Globus pallidus (tissue), 1 donor: ENCODE measurements at regions not wholly inside any gene's neighbourhood (a gene's known extent, or its start where the extent isn't known, plus 50 kb on each side); places are given as distances from the start of the nearest gene placed in this dataset.

Experiments
- DNase-seq: peaks from one replicate; pipeline ENCODE4 v3.0.0-alpha.2; 2015; ENCODE audit warnings: low spot score

DNA sequence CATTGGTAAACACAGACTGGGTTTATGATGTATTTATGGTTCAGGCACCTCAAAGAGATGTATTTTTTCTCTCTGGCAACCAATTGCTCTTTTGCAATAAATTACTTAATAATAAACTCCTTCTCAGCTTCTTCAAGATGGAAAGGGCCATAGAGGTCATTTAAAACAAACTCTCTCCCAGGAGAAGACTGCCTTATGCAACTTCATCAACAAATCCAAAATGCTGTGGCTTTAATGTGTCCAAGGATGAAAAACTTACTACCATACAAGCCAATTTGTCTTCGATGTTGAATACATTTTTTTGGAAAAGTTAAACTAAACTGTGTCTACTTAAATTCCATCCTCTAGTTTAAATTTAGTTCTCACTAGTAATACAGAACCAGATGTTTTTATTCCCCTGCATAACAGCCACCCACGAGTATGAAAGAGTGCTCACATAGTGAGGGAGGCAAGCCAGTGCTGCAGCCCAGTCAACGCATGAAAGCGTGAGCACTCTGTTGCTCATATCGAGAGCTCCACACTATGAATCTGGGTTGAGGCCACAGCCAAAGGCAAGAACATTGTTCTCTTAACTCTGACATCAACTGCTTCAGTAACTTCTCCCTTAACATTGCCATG is 761.3 kb upstream of the GRM7 start:
- DNase-seq, result no peak

DNA sequence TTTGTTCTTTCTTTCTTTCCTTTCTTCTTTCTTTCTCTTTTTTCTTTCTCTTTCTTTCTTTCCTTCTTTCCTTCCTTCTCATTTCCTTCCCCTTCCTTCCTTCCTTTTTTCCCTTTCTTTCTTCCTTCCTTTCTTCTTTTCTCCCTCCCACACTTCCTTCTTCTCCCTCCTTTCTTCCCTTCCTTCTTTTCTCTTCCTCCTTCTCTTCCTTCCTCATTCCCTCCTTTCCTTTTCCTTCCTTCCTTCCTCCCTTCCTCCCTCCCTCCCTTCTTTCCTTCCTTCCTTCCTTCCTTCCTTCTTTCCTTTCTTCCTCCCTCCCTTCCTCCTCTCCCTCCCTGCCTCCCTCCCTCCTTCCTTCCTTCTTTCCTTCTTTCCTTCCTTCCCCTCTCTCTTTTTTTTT is 755.7 kb upstream of the GRM7 start:
- DNase-seq, result no peak

DNA sequence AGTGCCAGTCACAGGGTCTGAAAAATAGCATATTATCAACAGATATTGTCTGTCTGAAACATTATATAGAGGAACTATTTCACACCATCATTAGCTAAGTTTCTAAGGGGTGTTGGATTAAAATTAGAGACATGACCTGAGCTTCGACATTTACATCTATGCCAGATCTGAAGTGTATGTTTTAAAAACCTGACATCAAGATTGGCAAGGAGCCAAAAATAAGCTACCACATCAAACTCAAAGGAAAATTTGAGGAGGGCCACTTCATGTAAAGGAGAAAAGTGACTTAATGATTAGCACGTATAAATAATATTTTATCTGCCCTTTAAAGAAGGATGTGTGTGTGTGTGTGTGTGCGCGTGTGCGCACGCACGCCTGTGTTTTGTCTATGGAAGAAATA is 752.0 kb upstream of the GRM7 start:
- DNase-seq, result no peak

DNA sequence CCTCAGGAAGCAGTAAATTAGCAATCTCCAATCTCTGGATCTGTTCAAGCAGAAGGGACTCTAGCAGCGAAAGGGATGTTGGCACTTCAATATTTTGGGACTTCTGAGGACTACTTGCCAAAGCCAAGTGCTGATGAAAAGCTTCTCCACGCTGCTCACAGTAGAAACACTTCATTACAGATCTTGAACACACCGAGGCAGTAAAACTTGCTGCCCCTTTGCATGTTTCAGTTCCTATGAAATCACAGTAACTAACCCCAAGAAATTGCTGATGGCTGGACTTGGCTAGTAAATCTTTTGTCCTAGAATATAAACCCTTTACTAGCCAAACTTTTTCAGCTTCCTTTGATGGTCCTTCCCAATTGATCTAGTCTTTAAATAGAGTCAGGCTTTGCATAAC is 750.5 kb upstream of the GRM7 start:
- no peak for DNase-seq

DNA sequence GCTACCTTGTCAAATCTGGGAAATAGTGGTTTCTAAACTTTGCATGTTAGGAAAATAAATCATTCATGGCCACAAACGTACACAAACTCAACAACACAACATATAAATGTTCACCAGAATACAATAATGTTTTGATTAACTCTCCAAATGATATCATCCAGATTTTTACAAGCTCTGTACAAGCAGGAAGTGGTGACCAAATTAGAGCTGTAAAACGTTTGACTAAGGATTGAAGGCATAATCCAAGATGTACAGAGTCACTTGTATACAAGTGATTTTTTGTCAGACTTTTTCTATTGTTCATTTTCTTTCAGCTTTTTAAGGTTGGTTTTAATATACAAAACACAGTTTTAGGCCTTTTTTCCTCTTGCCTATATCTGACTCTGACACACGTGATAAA is 748.4 kb upstream of the GRM7 start:
- DNase-seq, result no peak

DNA sequence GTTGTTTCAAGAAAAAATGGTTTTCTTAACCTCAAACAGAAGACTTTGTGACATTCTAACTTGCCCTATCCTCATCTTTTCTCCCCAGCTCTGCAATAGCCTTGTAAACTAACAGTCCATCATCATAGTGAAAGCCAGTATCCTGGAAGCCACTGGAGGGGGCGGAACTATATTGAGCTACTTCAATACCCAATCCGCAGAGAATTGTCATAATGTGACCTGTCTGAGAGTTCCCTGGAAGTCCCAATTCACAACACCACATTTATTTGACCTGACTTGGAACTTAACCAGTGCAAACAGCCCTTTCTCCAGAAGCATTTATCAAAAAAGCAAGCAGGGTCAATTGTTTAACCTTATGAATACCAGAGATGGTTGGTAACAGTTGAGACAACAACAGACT is 747.6 kb upstream of the GRM7 start:
- no peak for DNase-seq

DNA sequence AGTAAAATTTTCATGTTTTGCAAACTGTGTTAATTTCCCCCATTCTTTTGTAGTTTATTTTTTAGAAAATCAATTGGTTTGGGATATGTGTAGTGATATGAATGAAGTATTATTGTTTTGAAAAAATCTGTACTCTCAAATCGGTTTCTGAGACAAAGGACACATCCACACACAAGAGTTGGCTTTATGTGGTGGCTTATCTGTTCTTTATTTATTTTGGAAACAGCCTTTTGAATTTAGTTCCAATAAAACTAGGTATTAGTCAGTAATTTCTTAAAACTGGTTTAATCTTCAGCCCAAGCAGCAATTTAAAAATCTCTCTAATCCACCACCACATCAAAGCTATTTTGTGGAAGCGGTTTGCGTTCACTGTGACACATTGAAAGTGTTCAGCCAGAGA is 741.5 kb upstream of the GRM7 start:
- no peak for DNase-seq

DNA sequence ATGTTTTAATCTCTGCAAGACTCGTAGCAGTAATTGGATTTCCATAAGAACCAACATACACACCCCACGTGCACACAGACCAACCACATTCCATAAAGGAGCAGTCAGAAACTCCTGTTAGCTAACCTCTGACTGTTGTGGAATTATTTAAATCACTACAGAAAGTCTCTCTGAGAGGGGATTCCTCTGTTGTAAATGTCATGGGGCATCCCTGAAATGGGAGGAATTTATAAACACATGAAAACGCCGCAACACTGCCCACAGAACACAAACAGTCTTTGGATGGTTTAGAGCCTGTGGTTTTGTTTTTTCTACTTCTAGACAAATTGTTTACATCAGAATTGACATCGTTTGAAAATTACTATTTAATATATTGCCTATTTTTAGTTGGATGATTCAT is 740.1 kb upstream of the GRM7 start:
- DNase-seq, result no peak

DNA sequence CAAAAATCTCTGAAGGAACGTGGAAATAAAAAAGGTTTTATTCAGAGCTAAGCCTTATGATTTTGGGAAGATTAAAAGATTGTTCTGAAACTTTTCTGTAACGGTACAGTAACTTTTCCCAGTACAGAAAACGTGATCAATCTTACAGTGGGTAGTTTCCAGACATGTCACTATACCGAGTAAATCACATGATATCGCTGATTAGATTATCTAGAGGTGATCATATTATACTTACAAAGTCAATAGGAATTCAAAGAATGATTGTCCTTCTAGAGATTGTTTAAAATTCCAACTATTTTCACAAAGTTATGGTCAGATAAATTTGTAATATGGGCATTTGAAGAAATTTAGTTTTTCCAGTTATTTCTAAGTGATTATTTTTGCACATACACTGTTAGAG is 736.0 kb upstream of the GRM7 start:
- no peak for DNase-seq

DNA sequence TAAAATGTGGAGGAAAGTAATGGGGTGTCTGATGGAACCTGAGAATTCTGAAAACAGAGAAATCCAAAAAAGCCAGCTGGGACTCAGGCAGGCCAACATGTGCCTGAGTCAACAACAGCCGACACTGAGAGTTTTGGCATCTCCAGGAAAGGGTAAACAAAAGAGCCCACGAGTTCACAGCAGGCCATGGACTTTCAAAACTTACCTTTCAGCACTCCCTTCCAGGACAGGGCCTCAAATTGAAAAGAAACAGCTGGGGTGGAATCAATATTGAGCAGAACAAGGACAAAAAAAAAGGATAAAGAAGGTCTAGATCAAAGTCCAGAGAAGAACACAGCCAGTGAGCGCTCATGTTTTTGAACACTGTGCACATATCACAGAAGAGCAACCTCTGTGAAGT is 735.4 kb upstream of the GRM7 start:
- no peak for DNase-seq

DNA sequence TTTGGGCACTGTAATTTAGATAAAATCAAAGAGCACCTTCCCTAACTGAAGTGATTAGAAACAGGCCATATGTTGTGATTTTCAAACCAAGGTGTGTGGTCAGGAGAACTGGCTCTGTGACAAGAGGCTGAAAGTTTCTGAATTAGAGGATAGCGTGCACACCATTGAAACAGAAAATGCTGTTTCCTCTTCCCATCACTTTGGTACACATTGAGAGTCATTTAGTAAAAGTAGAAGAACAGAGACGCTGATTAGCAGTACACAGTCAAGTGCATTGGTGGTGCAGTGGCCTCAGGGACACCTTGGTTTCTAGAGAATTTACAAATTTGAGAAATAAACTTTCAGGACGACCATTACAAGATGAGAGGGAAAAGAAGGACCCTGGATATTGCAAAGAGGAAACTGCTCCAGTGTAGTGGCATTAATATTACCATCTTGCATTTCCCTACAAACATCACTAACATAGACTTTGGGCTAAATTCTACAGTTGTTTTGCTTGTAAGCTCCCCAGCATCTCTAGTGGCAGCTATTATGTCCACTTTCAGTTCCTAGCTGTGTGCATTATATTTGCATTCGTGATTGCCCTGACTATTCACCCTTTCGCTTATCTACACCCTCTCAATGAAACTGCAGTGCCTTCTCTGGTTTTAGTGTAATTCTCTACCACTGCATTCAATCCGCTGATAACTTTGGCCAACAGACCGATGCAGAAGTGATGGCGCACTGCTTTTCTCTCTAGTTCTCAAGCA is 728.1 kb upstream of the GRM7 start:
- no peak for DNase-seq

DNA sequence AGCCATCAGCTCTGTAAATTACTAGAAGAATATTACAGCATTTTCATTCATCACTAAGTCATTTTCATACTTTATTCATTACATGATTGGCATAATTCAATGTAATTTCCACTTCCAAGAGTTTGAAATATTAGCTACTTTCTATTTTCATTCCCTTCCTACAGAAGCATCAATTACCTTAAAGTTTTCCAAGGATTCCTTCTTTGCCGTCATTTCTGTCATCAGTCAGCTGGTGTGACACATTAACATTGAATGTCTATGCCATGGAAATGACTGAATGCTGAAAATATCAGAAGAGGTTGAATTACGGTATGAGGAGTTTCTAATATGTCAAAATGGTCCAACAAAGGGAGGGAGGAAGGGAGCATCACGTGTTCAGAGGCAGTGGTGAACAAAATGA is 718.2 kb upstream of the GRM7 start:
- no peak for DNase-seq

DNA sequence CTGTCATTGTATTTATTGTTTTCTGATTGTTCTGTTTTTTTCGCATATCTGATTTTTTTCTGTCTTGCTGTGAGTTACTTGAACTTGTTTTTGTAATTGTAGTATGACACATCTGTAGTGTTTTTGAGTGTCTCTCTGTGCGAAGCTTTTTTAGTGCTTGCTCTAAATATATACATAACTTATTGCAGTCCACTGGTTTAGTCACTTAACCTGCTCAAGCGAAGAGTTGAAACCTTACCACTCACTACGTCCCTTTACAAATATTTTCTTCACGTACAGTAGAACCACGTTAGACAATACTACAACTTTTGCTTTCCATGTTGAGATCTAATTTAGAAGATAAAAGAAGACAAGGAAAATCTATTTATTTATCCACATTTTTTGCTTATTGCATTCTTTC is 713.0 kb upstream of the GRM7 start:
- no peak for DNase-seq

DNA sequence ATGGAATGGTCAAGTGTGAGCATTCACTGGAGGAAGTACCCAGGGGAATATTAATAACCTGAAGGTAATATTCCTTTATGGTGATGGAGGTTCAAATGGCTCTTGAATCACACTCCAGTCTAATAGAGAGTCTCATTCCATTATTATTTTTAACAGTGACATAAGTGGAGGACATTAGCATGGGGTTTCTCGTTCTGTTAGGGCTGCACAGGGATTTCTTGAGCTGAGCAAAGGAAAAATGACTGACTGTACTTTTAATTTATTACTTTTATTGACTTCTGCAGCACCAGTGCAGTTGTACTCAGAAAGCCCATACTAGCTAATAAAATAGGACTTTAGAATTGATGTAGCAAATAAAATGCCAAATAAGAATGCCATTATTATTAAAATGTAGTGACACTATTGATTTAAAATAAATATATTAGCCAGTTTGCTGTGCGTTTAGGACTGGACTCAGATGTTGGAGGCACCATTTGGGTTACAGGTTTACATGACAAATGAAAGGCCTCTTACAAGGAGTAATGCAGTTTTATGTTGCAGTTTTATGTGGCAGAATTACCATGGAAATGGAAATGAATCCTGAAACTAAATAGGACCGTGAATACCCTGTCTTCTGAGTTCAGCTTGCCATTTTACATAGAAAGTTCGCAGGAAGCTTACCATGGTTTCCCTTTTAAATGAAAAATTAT is 705.1 kb upstream of the GRM7 start:
- DNase-seq, result no peak

DNA sequence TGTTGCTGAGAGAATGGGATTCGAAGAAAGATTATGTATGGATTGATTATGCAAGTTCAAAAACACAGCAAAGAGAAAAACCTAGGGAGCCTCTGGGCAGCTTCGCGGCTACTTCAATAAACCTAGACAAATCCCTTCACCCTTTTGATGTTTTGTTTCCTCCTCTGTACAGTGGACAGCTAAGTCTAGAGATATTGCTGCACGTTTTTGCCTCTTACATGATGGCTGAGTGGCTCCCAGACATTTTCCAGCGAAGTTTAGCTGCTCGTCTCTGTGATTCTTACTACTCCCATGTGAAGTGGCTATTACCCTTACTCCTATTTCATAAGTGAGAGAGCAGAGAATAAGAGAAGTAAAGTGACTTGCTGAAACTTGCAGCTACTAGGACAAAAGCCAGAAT is 695.0 kb upstream of the GRM7 start:
- DNase-seq, result no peak

DNA sequence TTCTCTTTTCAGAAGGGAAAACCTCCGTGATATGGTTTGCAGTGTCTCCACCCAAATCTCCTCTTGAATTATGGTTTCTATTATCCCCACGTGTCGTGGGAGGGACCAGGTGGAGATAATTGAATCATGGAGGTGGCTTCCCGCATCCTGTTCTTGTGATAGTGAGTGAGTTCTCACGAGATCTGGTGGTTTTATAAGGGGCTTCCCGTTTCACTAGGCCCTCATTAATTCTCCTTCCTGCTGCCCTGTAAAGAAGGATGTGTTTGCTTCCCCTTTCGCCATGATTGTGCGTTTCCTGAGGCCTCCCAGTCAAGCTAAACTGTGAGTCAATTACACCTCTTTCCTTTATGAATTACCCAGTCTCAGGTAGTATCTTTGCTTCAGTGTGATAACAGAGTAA is 692.7 kb upstream of the GRM7 start:
- DNase-seq, result no peak

DNA sequence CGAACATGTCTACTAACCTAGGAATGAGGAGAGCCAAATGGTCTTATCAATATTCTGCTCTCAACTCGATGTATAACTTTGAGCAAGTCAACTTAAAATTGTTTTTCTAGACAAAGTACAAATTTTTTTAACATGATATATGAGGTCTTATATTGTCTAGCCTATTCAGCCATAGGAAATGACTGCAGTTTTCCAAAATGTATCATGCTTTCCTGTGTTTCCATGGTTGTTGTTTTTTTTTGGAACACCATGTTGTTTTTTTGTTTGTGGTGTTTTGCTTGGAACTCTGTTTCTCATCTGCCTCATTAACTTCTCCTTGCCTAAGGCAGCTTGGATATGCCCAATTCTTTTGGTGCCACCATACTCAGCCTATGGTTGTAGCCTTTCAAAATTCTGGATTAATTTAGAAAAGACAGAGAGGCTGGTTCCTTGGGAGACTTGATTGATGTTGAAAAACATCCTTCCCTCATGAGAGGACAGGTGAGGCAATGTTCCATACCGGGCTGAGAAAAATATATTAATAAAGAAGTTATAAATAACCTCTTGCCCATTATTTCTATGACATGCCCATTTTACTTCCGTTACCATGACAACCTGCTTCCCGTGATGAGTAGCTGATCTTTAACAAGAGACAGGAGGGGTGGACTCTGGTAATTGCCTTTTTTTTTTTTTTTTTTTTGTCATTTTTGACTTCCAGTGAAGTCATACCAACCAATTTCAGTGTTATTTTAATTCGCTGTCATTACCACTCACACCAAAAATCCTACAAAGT is 687.9 kb upstream of the GRM7 start:
- no peak for DNase-seq

DNA sequence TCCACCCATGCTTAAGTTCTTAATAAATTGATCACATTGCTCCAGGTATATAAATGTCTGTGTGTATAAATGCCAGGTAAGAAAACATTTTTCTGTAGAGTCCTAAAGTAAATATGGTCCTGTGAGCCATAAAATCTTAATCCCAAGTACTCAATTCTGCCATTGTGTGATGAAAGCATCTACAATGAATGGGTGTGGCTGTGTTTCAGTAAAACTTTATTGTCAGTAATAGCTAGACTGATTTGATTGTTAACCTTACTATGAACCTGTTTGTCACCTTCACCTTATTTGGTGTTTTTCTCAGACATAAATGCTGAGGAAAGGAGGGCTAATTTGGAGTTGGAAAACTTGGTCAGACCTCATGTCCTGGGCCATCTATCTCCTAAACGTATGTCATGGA is 683.5 kb upstream of the GRM7 start:
- no peak for DNase-seq

DNA sequence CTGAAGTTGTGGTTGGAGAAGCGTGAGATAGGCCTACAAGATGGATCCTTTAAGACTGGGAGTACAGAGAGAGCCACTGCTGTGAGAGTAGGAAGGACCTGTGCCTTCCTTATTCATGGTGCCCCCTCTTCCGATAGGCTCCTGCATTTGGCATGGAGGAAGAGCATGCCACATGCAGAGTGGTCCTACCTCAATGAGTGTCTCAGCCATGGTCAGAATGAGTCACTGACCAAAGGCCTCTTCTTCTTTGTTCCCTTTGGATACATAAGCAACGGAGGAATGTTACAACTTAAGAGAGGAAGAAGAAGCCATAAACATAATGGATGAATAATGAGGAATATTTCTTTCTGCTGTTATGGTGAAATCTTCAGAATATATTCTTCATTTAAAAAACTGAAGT is 681.2 kb upstream of the GRM7 start:
- DNase-seq, result no peak

DNA sequence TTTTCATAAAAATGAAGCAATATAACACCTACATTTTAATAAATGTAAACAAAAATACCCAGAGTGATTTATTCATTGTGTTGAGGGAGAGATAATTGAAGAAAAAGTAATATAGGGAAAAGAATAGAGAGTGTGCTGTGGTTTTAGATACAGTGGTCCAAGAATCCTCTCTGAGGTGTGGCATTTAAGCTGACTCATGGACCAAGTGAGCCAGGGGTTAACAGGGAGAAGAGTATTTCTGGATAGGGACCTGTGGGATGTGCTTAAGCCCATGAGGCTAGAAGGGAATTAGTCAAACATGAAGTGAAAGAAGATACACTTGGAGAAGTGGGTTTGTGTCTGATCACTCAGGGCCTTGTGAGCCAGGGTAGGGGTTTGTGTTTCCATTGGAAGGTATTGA is 680.7 kb upstream of the GRM7 start:
- DNase-seq, result no peak

DNA sequence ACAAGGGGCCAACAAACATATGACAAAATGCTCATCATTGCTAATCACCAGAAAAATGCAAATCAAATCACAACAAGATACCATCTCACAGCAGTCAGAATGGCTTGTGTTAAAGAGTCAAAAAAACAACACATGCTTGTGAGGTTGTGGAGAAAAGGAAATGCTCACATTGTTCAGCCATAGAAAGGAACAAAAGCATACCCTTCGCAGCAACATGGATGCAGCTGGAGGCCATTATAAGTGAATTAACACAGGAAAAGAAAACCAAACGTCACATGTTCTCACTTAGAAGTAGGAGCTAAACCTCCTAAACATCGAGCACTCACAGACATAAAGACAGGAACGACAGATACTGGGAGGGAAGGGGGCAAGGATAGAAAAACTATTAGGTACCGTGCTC is 678.4 kb upstream of the GRM7 start:
- no peak for DNase-seq

DNA sequence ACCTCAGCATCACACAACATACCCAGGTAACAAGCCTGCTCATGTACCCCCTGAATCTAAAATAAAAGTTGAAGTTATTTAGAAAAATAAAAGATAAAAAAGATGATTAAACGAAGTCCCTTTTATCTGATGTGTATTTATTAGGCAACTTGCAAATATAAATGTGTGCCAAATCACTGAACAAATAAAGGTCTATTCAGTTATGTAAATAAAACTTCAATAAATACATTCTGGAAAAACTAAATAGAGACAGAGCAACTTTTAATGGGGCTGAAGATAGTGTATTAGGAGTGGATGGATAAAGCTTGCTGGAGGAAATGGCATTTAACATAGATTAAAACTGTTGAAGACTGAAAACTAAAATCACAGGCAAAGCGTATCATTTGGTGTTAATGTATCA is 678.0 kb upstream of the GRM7 start:
- DNase-seq, result no peak

DNA sequence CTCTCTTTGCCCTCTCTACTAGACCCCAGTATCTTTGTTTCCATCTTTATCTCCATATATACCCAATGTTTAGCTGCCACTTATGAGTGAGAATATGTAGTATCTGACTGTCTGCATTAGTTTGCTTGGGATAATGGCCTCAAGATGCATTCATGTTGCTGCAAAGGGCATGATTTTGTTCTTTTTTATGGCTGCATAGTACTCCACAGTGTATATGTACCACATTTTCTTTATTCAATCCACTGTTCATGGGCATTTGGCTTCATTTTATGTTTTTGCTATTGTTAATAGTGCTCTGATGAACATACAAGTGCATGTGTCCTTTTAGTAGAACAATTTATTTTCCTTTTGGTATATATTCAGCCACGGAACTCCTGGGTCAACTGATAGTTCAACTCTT is 671.5 kb upstream of the GRM7 start:
- no peak for DNase-seq
